Thyroid gland (tissue), 4 donors: ENCODE measurements at regions not wholly inside any gene's neighbourhood (a gene's known extent, or its start where the extent isn't known, plus 50 kb on each side); places are given as distances from the start of the nearest gene placed in this dataset.

ENCODE experiments used
- CTCF ChIP-seq, 6 experiments: fragments of 200-600 bp in 3 of 6; fragments of 450-650 bp in 3 of 6; sonication (generic) in 3 of 6; IDR thresholded peaks; one replicate each; pipeline ENCODE4 v1.5.1; 2016 to 2019; ENCODE audit warnings: antibody characterized with exemption in 6 of 6, mild to moderate bottlenecking in 2 of 6, inconsistent platforms in 1 of 6, moderate library complexity in 1 of 6
- POLR2A ChIP-seq, 2 donors: fragments of 450-650 bp; IDR thresholded peaks; one replicate each; pipeline ENCODE4 v1.6.1; 2017; ENCODE audit warnings: antibody characterized with exemption in 2 of 2, mild to moderate bottlenecking in 2 of 2, moderate library complexity in 1 of 2

GRCh38 chr11:43177975-43178374, 133.8 kb upstream of the API5 start:
- no peak for TF ChIP-seq POLR2A (IDR thresholded peaks at IDR 0.05)
- TF ChIP-seq CTCF (IDR thresholded peaks at IDR 0.05), result no peak
